GM19438 (cell line): ENCODE measurements at regions not wholly inside any gene's neighbourhood (a gene's known extent, or its start where the extent isn't known, plus 50 kb on each side); places are given as distances from the start of the nearest gene placed in this dataset.
"Not testable (repeated sequence)": the region's sequence is repeated elsewhere in the genome, so short reads cannot be mapped to it uniquely, and the experiment has no call there.

ENCODE experiments used
- ATAC-seq: cut with Tn5 transposase; IDR thresholded peaks from one replicate; pipeline ENCODE4 v1.9.1; 2021; ENCODE audit warnings: low read depth; ENCODE audit not compliant: unreplicated experiment

GRCh38 chr1:4449972-4450371, 204.4 kb upstream of the AJAP1 start:
- ATAC-seq: no peak

- no peak for ATAC-seq
These were observed 201.7 kb upstream of the AJAP1 start for GRCh38 chr1:4452701-4453100.

DNA sequence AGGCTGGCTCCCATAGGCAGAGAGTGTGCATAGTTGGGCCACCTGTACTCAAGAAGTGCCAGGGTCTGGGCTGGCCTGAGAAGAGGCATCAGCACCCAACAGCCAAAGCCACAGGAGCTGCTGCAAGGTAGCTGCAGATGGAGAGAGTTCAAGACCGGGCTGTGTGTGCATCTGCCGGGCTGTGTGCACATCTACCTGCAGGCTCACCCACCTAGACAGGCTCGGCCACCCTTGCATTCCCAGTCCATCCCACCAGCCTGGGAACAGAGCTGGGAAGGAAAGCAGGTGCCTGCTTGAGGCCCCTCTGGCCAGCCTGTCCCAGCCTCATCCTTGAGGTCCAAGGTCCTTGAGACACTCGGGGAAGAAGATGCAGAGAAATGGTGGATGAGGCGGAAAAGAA, 194.4 kb upstream of the AJAP1 start:
- ATAC-seq: no peak

GRCh38 chr1:4460651-4461050, 193.8 kb upstream of the AJAP1 start:
- ATAC-seq: no peak

GRCh38 chr1:4461726-4462290, 192.6 kb upstream of the AJAP1 start:
- no peak for ATAC-seq

DNA sequence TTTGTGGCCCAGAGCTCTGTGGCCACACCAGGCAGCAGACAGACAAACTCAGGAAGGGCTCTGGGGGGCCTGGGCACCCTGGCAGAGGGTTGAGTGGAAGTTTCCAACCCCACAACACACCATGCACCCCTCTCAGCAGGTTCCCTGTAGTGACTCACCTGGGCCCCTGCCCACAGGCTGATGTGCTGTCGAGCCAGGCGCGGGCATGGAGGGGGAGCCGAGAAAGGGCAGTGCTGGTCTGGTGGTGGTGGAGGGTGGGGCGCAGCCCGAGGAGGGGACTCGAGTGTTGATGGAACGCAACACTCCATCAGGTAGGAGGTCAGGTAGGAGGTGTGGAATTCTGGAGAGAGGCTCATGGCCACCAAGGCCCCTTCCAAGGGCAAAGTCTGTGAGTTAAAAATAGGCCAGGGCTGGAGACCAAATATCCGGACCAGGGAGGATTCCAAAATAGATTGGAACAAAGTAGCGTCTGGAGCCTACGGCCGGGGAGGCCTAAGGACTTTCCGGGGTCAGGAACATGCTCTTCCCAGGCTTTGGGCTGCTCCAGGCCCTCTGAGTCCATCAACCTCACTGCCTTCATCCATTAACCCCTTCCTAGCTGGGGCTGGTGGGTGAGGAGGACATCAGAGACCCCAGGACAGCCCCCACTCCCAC, 191.5 kb upstream of the AJAP1 start:
- ATAC-seq: no peak

- ATAC-seq: no peak
These were observed 190.8 kb upstream of the AJAP1 start for GRCh38 chr1:4463631-4464030.

DNA sequence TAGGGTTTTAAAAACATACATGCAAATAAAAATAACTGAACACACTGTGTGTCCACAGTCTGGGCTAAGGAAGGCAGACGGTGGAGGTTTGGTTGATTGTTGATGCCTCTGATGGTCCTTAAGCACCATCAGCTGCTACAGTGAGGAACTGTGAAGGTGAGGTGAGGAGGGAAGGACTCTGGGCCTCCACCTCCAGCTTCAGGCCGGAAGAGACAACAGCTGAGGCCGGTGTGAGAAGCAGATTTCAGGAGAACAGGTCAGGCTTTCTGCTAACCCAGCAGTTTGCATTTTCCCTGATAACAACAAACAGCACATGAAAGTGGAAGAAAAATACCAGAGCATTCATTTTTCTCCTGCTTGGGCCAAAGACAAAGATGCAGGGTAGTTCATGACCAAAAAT, 189.9 kb upstream of the AJAP1 start:
- ATAC-seq: no peak

GRCh38 chr1:4467241-4467640, 187.2 kb upstream of the AJAP1 start:
- no peak for ATAC-seq

DNA sequence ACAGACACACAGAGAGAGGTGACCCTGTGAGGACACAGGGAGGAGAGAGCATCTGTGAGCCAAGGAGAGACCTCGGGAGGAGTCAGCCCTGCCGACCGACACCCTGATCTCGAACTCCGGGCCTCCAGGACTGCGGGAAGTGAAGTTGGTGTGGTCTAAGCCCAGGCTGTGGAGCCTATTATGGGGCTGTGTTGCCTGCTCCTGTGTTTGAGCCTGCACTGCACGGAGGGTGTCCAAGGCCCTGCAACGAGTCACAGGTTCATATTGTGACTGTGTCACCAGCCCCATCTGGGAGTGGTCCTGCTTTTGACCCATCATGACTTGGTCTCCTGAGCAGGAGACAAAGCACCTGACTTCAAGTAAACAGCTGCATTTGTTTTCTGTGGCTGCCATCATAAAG, 186.0 kb upstream of the AJAP1 start:
- no peak for ATAC-seq

GRCh38 chr1:4468804-4469514, 185.4 kb upstream of the AJAP1 start:
- ATAC-seq: no peak

DNA sequence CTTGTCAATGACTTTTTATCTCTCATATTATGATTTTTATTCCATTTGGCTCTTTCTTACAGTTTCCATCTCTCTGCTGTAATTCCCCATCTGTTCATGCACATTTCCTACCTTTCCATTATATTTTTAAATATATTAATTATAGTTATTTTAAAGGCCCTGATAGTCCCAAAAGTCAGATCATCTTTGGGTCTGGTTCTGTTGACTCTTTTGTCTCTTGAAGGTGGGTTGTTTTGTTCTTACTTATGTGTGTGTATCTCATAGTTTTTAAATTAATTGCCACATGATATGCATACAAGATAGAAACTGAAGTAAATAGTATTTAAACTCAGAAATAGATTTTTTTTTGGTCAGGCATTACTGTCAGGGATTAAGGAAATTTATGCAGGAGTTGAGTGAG, 178.0 kb upstream of the AJAP1 start:
- ATAC-seq: no peak

DNA sequence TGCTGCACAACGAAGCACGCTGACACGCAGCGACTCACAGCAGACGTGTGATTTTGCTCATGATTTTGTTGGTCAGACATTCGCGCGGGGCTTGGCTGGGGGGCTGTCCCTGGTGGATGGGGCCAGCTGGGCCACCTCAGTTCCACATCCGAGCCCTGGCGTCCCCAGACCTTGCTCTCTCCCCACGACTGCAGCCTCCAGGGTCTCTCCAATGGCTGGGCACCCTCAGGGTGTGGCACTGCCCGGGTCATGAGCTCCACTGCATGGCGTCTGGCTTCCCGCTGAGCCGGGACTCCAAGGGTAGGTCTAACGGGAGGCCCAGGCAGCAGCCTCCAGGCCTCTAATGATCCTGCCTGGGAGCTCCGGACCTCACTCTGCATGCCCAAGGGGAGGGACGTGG, 173.0 kb upstream of the AJAP1 start:
- ATAC-seq: no peak

DNA sequence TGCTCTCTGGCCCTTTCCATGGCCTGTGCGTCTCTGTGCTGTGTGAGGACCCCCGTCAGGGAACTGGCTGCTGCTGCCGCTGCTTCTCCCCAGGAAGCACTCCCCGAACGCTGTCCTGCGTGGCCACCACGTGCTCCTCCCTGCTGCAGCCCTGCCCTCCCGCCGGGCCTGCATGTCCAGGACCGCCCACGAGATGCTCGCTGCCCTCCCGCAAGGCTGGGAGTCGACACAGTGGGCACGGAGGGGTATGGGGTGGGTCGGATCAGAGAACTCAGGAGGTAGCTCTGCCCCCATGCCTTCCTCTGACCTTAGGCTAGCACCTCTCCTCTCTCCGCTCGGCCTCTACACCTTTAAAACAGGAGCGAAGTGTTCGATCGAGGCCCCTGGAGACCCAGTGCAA, 171.9 kb upstream of the AJAP1 start:
- no peak for ATAC-seq

GRCh38 chr1:4483021-4483625, 171.3 kb upstream of the AJAP1 start:
- no peak for ATAC-seq

DNA sequence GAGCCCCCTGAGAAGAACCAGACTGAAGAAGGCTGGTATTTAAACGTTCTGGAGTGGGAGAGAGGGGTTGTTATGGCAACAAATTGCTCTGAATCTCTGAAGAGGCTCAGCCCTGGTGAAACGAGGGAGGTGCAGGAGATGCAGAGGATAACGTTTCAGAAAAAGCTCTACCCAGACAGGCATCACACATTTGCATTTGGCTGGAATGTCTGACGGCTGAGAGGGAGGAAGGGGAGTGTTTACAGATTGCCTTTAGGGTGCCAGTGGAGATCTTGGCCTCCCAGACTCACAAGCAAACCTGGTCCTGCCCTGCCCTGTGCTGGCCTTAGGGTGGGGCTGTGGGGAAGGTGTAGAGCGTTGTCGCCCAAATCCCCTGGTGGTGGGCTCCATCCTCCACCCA, 169.0 kb upstream of the AJAP1 start:
- ATAC-seq: no peak

- no peak for ATAC-seq
These were observed 168.5 kb upstream of the AJAP1 start for GRCh38 chr1:4485878-4486277.

DNA sequence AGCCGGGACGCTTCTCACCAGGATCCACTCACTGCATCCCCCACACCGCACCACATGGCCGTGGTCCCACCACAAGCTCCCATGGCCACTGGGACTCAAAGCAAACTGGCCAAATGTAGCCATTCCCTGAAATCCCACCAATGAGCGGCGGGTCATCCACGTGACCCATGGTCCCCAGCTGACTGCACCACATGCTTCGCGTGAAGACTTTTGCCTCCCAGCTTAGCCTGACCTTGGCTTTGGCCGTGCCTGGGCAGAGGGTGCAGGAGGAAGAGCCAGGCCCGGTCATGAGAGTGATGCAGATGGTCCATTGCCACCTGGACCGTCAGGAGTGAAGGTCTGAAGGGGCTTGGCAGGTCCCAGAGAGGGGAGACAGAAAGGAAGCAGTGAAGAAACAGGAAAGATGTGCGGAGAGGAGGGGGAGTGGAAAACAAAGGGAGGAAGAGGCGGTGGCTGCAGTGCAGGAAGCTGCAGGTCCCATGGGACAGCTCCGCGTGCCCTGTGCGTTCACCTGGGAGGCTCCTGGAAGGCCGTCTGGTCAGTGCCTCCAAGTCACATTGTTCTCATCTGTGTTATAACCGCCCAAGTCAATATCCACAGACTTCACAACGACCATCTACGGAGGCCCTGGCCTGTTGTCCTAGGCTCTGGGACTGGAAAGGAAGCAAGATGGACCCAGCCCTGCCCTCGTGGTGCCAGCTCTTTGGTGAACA, 167.8 kb upstream of the AJAP1 start:
- ATAC-seq: no peak

DNA sequence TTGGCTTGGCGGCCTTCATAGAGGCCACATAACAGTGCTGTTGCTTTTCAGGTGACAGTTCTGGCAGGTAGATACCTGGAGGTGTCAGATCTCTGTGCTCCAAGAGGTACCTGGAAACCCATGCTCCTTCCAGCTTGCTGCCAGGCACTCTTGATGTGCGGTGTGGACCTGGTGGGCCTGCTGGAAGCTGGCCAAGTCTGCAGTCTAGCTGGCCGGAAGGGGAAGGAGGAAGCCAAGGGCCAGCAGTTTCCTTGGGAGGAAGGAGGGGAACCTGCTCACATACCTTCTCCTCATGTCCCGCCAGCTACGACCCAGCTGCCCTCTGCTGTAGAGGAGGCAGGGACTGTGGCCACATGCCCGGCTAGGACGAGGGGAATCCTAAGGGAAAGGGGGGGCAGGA, 166.4 kb upstream of the AJAP1 start:
- ATAC-seq: no peak

- no peak for ATAC-seq
These were observed 164.9 kb upstream of the AJAP1 start for GRCh38 chr1:4489486-4489885.

DNA sequence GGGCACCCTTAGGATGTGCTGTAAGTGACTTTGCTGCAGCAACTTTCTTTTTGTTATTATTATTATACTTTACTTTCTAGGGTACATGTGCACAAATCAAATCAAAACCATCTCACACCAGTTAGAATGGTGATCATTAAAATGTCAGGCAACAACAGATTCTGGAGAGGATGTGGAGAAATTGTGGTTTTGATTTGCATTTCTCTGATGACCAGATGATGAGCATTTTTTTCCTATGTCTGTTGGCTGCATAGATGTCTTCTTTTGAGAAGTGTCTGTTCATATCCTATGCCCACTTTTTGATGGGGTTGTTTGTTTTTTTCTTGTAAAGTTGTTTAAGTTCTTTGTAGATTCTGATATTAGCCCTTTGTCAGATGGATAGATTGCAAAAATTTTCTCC, 164.4 kb upstream of the AJAP1 start:
- not testable (repeated sequence) for ATAC-seq
